Ascending aorta (tissue), 2 donors: ENCODE measurements at regions not wholly inside any gene's neighbourhood (a gene's known extent, or its start where the extent isn't known, plus 50 kb on each side); places are given as distances from the start of the nearest gene placed in this dataset.

Experiments used
- DNase-seq, 2 donors: peaks; one replicate each; pipeline ENCODE4 v3.0.0-alpha.2; 2019; ENCODE audit warnings: low spot score in 2 of 2
- H3K27ac ChIP-seq, 2 donors: fragments of 200-600 bp; sonication (generic); one replicate each; pipeline ENCODE4 v1.5.1; 2016 to 2017; ENCODE audit warnings: mild to moderate bottlenecking in 1 of 2
- H3K27me3 ChIP-seq: fragments of 200-600 bp; sonication (generic); one replicate; pipeline ENCODE4 v1.5.1; 2017
- H3K36me3 ChIP-seq, 2 donors: fragments of 200-600 bp; sonication (generic); one replicate each; pipeline ENCODE4 v1.5.1; 2016
- H3K4me1 ChIP-seq, 2 donors: fragments of 200-600 bp; sonication (generic); one replicate each; pipeline ENCODE4 v1.5.1; 2016 to 2017; ENCODE audit warnings: mild to moderate bottlenecking in 1 of 2
- H3K4me3 ChIP-seq, 2 donors: fragments of 200-600 bp; sonication (generic); one replicate each; pipeline ENCODE4 v1.5.1; 2016 to 2017; ENCODE audit warnings: mild to moderate bottlenecking in 1 of 2
- H3K9me3 ChIP-seq, 2 donors: fragments of 200-600 bp; sonication (generic); one replicate each; pipeline ENCODE4 v1.5.1; 2016
- CTCF ChIP-seq, 3 experiments: fragments of 200-600 bp in 2 of 3; fragments of 450-650 bp in 1 of 3; sonication (generic) in 2 of 3; IDR thresholded peaks; one replicate each; pipeline ENCODE4 v1.5.1; 2016 to 2019; ENCODE audit warnings: antibody characterized with exemption in 3 of 3, mild to moderate bottlenecking in 1 of 3, moderate library complexity in 1 of 3
- intact Hi-C: fragments of 100-400 bp; cut with DNase I; formaldehyde crosslinking; loops from one replicate; pipeline ENCODE4 v1.15.1; 2023

DNA sequence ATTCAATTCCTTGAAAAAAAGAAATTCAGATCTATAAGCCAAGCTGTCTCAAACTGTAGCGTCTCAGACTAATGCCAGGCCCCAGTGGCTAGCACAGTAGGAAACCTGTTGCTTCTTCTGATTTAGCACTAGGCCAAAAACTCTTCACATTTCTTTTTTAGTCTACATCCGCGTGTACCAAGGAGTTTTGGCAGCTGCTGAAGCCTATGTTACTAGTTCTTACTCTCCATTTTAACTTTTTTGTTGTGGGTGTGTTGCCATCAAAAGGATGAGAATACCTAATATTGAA, 65.0 kb upstream of the BTN3A2 start:
- Histone ChIP-seq H3K36me3 (no peaks in the 10 kb centered on the region), H3K27me3 (no peaks in the 10 kb centered on the region), H3K4me1 (no peaks in the 10 kb centered on the region), H3K27ac (no peak overlapping the region), H3K9me3 (no peaks in the 10 kb centered on the region), H3K4me3 (no peak overlapping the region)
- TF ChIP-seq CTCF (IDR thresholded peaks at IDR 0.05) = no peak
- DNase-seq = no peak
- intact Hi-C loops = no loop called here

- intact Hi-C loops = no loop called here
- no peaks in the 10 kb centered on the region for H3K4me1 ChIP-seq
- no peaks in the 10 kb centered on the region for H3K36me3 ChIP-seq
- H3K27ac ChIP-seq = no peak overlapping the region
- no peak for DNase-seq
- no peaks in the 10 kb centered on the region for H3K27me3 ChIP-seq
- H3K9me3 ChIP-seq = no peaks in the 10 kb centered on the region
- no peak for TF ChIP-seq CTCF (IDR thresholded peaks at IDR 0.05)
- H3K4me3 ChIP-seq = no peak overlapping the region
These were observed 64.6 kb upstream of the BTN3A2 start for GRCh38 chr6:26300359-26300758.

DNA sequence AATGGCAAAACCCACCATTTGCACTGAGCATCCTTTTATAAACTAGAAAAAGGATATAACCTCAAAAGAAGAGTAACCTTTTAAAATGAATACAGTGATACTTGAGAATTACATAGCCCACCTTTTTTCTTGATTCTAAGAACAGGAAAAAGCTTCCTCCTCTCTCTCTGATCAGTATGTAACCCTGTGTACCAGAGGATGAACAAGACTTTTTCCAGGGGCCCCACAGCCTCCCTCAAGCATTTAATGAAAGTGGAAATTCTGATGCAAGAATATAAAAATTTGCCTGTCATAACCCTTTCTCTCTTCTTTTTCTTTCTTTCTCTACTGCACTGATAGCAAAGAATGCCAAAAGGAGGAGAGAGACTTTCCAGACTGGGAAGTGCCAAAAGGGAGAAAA, 64.2 kb upstream of the BTN3A2 start:
- no peaks in the 10 kb centered on the region for H3K36me3 ChIP-seq
- no peaks in the 10 kb centered on the region for H3K9me3 ChIP-seq
- H3K4me3 ChIP-seq = no peak overlapping the region
- no peaks in the 10 kb centered on the region for H3K4me1 ChIP-seq
- no peak for TF ChIP-seq CTCF (IDR thresholded peaks at IDR 0.05)
- H3K27me3 ChIP-seq = no peaks in the 10 kb centered on the region
- intact Hi-C loops = no loop called here
- DNase-seq = no peak
- H3K27ac ChIP-seq = no peak overlapping the region

GRCh38 chr6:26301638-26302037, 63.4 kb upstream of the BTN3A2 start:
- Histone ChIP-seq H3K27ac (no peak overlapping the region), H3K4me1 (no peaks in the 10 kb centered on the region), H3K36me3 (no peaks in the 10 kb centered on the region), H3K27me3 (no peaks in the 10 kb centered on the region), H3K4me3 (no peak overlapping the region), H3K9me3 (no peaks in the 10 kb centered on the region)
- no peak for DNase-seq
- TF ChIP-seq CTCF (IDR thresholded peaks at IDR 0.05) = no peak
- intact Hi-C loops = no loop called here

DNA sequence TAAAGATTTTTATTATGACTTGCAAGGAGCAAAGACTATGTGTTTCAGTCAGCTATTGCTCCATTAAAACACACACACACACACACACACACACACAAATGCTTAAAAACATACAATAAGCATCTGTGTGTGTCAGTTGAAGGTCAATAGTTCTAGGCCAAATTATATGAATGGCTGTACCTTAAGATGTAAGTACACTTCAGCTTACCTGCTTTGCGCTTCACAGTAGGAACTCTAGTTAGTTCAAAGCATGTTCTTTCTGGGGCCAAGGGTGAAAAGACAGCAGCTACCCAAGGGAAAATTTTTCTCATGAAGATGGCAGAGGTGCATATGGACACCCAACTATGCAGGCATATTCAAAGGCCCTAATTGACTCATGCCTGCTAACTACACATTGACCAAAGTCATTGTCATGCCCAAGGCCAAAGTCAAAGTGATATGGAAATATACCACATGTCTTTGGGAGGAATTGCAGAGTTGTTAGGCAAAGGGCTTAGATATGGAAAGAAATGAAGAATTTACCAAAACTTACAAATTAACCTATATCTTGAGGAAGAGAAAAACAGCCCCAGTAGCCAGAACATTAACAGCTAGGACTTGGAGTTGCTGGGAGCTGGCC, 61.9 kb upstream of the BTN3A2 start:
- no peak for DNase-seq
- H3K4me3 ChIP-seq = no peak overlapping the region
- H3K27me3 ChIP-seq = no peaks in the 10 kb centered on the region
- no peak for TF ChIP-seq CTCF (IDR thresholded peaks at IDR 0.05)
- intact Hi-C loops = no loop called here
- no peak overlapping the region for H3K27ac ChIP-seq
- no peaks in the 10 kb centered on the region for H3K4me1 ChIP-seq
- no peaks in the 10 kb centered on the region for H3K9me3 ChIP-seq
- H3K36me3 ChIP-seq = no peaks in the 10 kb centered on the region

GRCh38 chr6:26304213-26304796, 60.7 kb upstream of the BTN3A2 start:
- Histone ChIP-seq H3K27me3 (no peaks in the 10 kb centered on the region), H3K4me3 (peak overlapping the region in 1 of 2 donors; percentile 64), H3K4me1 (no peaks in the 10 kb centered on the region), H3K27ac (no peak overlapping the region), H3K36me3 (no peaks in the 10 kb centered on the region), H3K9me3 (no peaks in the 10 kb centered on the region)
- TF ChIP-seq CTCF (IDR thresholded peaks at IDR 0.05) = no peak
- DNase-seq = no peak
- intact Hi-C loops = no loop called here
